Common myeloid progenitor, CD34-positive (primary cell): ENCODE measurements at regions not wholly inside any gene's neighbourhood (a gene's known extent, or its start where the extent isn't known, plus 50 kb on each side); places are given as distances from the start of the nearest gene placed in this dataset.
"Not testable (repeated sequence)": the region's sequence is repeated elsewhere in the genome, so short reads cannot be mapped to it uniquely, and the experiment has no call there.

Source experiments
- CTCF ChIA-PET: fragments of 350-600 bp; sonication (Branson Sonifier 250); formaldehyde crosslinking; loops from one replicate; lab custom pipeline; 2021; ENCODE audit warnings: antibody characterized with exemption; lab: Charles Lee
- POLR2A ChIA-PET: fragments of 350-600 bp; sonication (Branson Sonifier 250); formaldehyde crosslinking; loops from one replicate; lab custom pipeline; 2021; ENCODE audit warnings: antibody characterized with exemption; lab: Charles Lee
- DNase-seq, 3 donors: peaks; one replicate each; pipeline versions ENCODE4 v3.0.0 to v3.0.0-alpha.2; 2013
- H3K27ac ChIP-seq, 2 experiments: 1 replicate in 1 of 2; 2 replicates in 1 of 2; pipeline ENCODE4 v1.7.0; 2013; ENCODE audit warnings: inconsistent platforms in 2 of 2, low read length in 2 of 2, mild to moderate bottlenecking in 2 of 2, low read depth in 1 of 2, moderate library complexity in 1 of 2; ENCODE audit not compliant: severe bottlenecking in 2 of 2, insufficient read depth in 1 of 2, poor library complexity in 1 of 2
- H3K27me3 ChIP-seq, 5 experiments: replicated peaks in 2 of 5; 1 replicate in 3 of 5; 2 replicates in 2 of 5; pipeline versions ENCODE4 v1.6.1 to v1.7.0; 2013; ENCODE audit warnings: low read length in 4 of 5, mild to moderate bottlenecking in 2 of 5, moderate library complexity in 2 of 5, inconsistent platforms in 1 of 5; ENCODE audit not compliant: insufficient read depth in 5 of 5, control insufficient read depth in 4 of 5
- H3K36me3 ChIP-seq, 4 experiments: 1 replicate in 2 of 4; 2 replicates in 2 of 4; pipeline versions ENCODE4 v1.6.1 to v1.7.0; 2013; ENCODE audit warnings: low read length in 3 of 4, control low read depth in 1 of 4, mild to moderate bottlenecking in 1 of 4; ENCODE audit not compliant: control insufficient read depth in 4 of 4, insufficient read depth in 4 of 4
- H3K4me1 ChIP-seq, 4 experiments: 1 replicate in 3 of 4; 2 replicates in 1 of 4; pipeline versions ENCODE4 v1.6.1 to v1.7.1; 2013; ENCODE audit warnings: low read length in 3 of 4, mild to moderate bottlenecking in 3 of 4, control low read depth in 1 of 4, inconsistent platforms in 1 of 4, moderate library complexity in 1 of 4; ENCODE audit not compliant: control insufficient read depth in 4 of 4, insufficient read depth in 4 of 4; ENCODE audit errors: control extremely low read depth in 1 of 4
- H3K4me3 ChIP-seq, 7 experiments: 1 replicate in 4 of 7; 2 replicates in 3 of 7; pipeline versions ENCODE4 v1.5.1 to v1.7.0; 2013; ENCODE audit warnings: mild to moderate bottlenecking in 7 of 7, low read length in 6 of 7, moderate library complexity in 6 of 7, inconsistent platforms in 2 of 7, low read depth in 2 of 7, control low read depth in 1 of 7; ENCODE audit not compliant: insufficient read depth in 4 of 7, control insufficient read depth in 1 of 7; ENCODE audit errors: extremely low read depth in 1 of 7
- H3K9me3 ChIP-seq, 5 experiments: 1 replicate in 4 of 5; 2 replicates in 1 of 5; pipeline versions ENCODE4 v1.6.1 to v1.7.1; 2013; ENCODE audit warnings: low read length in 4 of 5, mild to moderate bottlenecking in 2 of 5, inconsistent platforms in 1 of 5, low read depth in 1 of 5, moderate library complexity in 1 of 5; ENCODE audit not compliant: control insufficient read depth in 4 of 5, insufficient read depth in 2 of 5; ENCODE audit errors: control extremely low read depth in 1 of 5
- whole genome bisulfite sequencing: methylation state at CpG from one replicate; pipeline ENCODE4 v1.1.5; 2013; ENCODE audit not compliant: insufficient coverage; 5-methylcytosine and 5-hydroxymethylcytosine counted together

DNA sequence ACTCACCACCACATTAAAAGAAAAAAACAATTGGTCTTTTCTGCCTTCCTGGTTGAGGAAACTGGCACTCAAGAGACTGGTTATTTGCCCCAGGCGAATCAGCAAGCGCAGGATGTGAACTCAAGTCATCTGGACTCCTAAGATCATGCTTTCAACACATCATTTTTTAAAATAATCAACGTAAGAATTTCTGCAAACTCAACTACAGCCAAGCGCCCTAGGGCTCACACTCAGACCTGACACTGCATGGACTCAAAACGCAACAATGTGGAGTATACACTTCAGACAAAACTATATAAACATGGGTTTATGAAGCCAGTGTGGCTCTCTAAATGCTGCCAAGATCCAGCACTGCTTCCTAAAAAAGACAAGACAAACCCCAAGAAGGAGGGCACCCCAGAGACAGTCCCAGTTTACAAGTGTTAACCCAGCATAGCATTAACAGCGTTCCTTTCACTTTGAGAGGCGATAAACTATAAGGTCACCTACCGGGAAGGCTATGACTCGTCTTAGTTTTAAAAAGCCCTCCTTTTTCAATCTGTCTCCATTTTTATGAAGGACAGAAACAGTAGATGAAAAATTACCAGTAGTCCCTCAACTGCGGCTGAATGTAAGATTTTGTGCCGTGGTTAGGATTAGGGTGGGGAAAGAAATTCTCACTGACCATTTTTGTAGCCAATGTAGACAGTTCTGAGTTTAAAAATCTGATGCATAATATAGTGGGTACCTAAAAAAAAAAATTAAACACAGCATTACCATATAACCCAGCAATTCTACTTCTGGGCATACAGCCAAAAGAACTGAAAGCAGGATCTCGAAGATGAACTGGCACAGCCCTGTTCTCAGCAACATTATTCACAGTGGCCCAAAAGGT, 54.8 kb downstream of the SIPA1L2 start:
- H3K4me3 ChIP-seq, result no peak overlapping the region
- no peaks in the 10 kb centered on the region for H3K9me3 ChIP-seq
- POLR2A ChIA-PET, result no interaction called here
- no peak overlapping the region for H3K27ac ChIP-seq
- no peaks in the 10 kb centered on the region for H3K27me3 ChIP-seq
- CTCF ChIA-PET, result no interaction called here
- whole genome bisulfite sequencing, result 90% methylated on average over 4 of the region's 12 CpGs
- no peak for DNase-seq
- H3K4me1 ChIP-seq, result peaks cover 4 to 21% (median 14%) of the 10 kb centered on the region in 4 experiments
- no peaks in the 10 kb centered on the region for H3K36me3 ChIP-seq

DNA sequence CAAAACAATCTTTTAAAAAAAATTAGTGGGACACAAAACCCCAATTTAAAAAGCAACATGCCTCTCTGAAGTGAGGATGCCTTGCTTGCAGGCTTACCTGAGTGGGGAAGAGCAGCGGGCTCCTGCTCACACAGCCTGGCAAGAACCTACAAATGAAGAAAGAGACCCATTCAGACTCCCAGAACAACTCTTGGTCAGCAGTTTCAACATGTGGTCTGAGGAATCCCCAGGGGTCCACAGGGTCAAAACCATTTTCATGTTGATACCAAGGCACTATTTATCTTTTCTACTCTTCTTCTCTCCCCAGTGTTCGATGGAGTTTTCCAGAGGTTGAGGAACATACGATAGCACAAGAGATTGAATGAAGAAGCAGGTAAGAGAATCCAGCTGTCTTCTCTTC, 55.9 kb downstream of the SIPA1L2 start:
- Histone ChIP-seq H3K36me3 (no peaks in the 10 kb centered on the region), H3K27ac (no peak overlapping the region), H3K4me3 (no peak overlapping the region), H3K27me3 (no peaks in the 10 kb centered on the region), H3K4me1 (peaks cover 4 to 14% (median 9%) of the 10 kb centered on the region in 4 experiments), H3K9me3 (no peaks in the 10 kb centered on the region)
- 100% methylated on average over 1 of the region's 3 CpGs for WGBS
- ChIA-PET CTCF (no interaction called here), POLR2A (no interaction called here)
- DNase-seq, result no peak

DNA sequence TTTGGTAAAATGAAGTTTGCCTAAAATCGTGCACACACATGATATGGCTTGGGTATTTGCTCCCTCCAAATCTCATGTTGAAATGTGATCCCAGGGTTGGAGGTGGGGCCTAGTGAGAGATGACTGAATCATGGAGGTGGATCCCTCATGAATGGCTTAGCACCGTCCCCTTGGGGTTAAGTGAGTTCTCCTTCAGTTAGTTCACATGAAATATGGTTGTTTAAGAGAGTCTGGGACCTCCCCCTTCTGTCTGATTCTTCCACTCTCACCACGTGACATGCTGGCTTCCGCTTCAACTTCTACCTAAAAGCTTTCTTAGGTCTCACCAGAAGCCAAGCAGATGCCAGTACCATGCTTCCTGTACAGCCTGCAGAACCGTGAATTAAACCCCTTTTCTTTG, 58.4 kb downstream of the SIPA1L2 start:
- H3K27me3 ChIP-seq, result no peaks in the 10 kb centered on the region
- WGBS, result 90% methylated on average over 5 of the region's 5 CpGs
- CTCF ChIA-PET, result interaction anchor here (1.4 kb wide), 1 partner anchor 10 kb away, joined by 3 read pairs; no protein-coding TSS in a partner anchor
- no peaks in the 10 kb centered on the region for H3K4me1 ChIP-seq
- DNase-seq, result no peak
- POLR2A ChIA-PET, result no interaction called here
- H3K36me3 ChIP-seq, result no peaks in the 10 kb centered on the region
- H3K9me3 ChIP-seq, result no peaks in the 10 kb centered on the region
- no peak overlapping the region for H3K4me3 ChIP-seq
- H3K27ac ChIP-seq, result no peak overlapping the region

DNA sequence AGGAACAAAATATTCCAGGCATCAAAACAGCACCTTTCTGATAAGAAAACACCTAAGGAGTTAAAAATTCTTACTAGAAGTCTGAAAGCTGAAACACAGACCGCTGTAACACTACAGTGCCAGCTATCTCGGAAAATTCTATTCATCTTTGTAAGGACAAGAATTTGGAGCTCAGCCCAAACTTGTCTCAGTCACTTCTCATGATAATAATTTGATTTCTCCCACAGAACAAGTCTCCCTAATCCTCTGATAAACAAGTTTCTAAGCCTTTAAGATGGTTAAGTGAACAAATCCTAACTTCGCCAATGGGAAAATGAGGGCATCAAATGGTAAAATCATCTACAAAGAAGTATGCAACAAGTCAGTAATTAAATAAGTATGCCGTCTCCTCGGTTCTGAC, 59.9 kb downstream of the SIPA1L2 start:
- H3K4me1 ChIP-seq, result no peaks in the 10 kb centered on the region
- no peaks in the 10 kb centered on the region for H3K36me3 ChIP-seq
- CTCF ChIA-PET, result no interaction called here
- 0% methylated on average over 1 of the region's 5 CpGs for WGBS
- POLR2A ChIA-PET, result no interaction called here
- no peak overlapping the region for H3K27ac ChIP-seq
- H3K4me3 ChIP-seq, result no peak overlapping the region
- no peaks in the 10 kb centered on the region for H3K9me3 ChIP-seq
- no peak for DNase-seq
- no peaks in the 10 kb centered on the region for H3K27me3 ChIP-seq

DNA sequence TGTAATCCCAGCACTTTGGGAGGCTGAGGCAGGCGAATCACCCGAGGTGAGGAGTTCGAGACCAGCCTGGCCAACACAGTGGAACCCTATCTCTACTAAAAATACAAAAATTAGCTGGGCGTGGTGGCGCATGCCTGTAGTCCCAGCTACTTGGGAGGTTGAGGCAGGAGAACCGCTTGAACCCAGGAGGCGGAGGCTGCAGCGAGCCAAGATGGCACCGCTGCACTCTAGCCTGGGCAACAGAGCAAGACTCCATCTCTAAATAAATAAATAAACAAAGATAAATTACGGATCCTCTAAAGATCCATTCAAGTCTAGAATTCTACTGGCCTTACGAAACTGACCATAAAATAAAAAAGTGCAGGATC, 60.4 kb downstream of the SIPA1L2 start:
- H3K9me3 ChIP-seq, H3K4me1 ChIP-seq, DNase-seq, H3K27me3 ChIP-seq, CTCF ChIA-PET, POLR2A ChIA-PET, H3K4me3 ChIP-seq, H3K27ac ChIP-seq, H3K36me3 ChIP-seq: not testable (repeated sequence)
- WGBS, result 100% methylated on average over 6 of the region's 11 CpGs

DNA sequence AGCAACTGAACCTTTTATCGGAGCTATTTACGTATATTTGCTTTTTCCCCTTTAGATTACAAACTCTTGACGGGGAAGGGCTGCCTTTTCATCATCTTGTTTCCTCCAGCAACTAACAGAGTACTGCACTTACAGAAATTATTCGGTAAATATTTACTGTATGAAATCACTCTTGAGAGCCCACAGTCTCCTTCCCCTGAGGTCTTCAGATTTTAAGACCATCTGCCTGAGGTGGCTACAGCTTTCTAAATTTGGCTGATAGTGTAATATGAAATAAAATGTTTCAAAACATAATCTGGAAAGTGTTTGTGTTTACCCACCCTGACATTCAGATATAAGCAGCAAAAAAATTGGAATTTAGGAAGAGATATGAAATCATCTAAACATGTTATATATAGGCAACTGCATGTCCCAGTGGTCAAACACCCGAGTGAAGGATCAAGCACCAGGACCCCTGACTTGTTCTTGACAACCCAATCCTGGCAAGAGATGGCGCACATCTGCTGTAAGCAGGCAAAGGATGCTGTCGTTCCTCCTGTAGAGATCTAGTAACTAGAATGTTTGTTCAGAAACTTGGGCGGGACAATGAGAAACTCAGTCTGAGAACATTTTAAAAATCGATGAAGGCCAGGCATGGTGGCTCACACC, 60.9 kb downstream of the SIPA1L2 start:
- ChIA-PET CTCF (interaction anchor here (1.1 kb wide), 1 partner anchor 1495 kb away, joined by 3 read pairs; no protein-coding TSS in a partner anchor), POLR2A (no interaction called here)
- no peaks in the 10 kb centered on the region for H3K36me3 ChIP-seq
- no peaks in the 10 kb centered on the region for H3K4me1 ChIP-seq
- no peaks in the 10 kb centered on the region for H3K9me3 ChIP-seq
- no peaks in the 10 kb centered on the region for H3K27me3 ChIP-seq
- no peak overlapping the region for H3K4me3 ChIP-seq
- 96% methylated on average over 7 of the region's 9 CpGs for WGBS
- DNase-seq, result no peak
- H3K27ac ChIP-seq, result no peak overlapping the region

DNA sequence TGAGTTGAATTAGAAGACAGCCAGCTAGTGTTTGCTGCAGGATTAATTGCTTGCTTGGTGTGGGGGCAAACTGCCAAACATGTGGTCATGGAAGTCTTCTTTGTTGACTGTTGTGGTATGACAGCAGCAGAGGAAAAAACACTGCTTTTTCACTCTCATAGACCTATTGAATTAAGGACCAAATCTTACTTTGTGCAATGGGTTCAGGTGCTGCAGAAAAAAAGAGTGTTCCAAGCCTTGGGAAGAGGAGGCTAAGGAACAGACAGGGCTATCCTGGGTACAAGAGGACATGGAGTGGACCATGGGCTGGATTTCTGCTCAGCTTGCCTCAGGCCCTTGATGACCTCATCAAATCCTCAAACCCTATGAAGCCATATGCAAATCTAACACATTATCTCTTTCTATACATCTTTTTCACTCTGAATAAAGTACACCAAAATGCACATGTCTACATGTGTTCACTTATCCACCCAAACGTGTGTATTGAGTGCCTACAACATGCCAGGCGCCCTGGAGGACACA, 61.5 kb downstream of the SIPA1L2 start:
- Histone ChIP-seq H3K27ac (no peak overlapping the region), H3K27me3 (no peaks in the 10 kb centered on the region), H3K36me3 (no peaks in the 10 kb centered on the region), H3K4me1 (no peaks in the 10 kb centered on the region), H3K9me3 (no peaks in the 10 kb centered on the region), H3K4me3 (no peak overlapping the region)
- no peak for DNase-seq
- ChIA-PET CTCF (interaction anchor here (1.1 kb wide), 1 partner anchor 1495 kb away, joined by 3 read pairs; no protein-coding TSS in a partner anchor), POLR2A (no interaction called here)
- 91% methylated on average over 2 of the region's 2 CpGs for WGBS
